IMR-90 (cell line): ENCODE measurements at regions not wholly inside any gene's neighbourhood (a gene's known extent, or its start where the extent isn't known, plus 50 kb on each side); places are given as distances from the start of the nearest gene placed in this dataset.
"Not testable (repeated sequence)": the region's sequence is repeated elsewhere in the genome, so short reads cannot be mapped to it uniquely, and the experiment has no call there.

Source experiments
- ATAC-seq: fragments of 200-7000 bp; cut with Tn5 transposase; 2 replicates; pipeline ENCODE4 v1.9.1; 2020; ENCODE audit warnings: low read depth, mild to moderate bottlenecking, moderate library complexity
- BruUV-seq: library from RNA; stranded (reverse); fragments of 400-500 nt; replicated peaks from 2 replicates; lab custom pipeline; 2021; lab: Mats Ljungman, UMichigan
- CTCF ChIA-PET: fragments of 300-600 bp; formaldehyde crosslinking; extraction: SDS; loops from one replicate; lab custom pipeline; 2021; ENCODE audit warnings: antibody characterized with exemption; lab: Yijun Ruan, JAX
- POLR2A ChIA-PET: fragments of 300-600 bp; sonication (Branson Sonifier 250); formaldehyde crosslinking; loops from one replicate; lab custom pipeline; 2022; ENCODE audit warnings: antibody characterized with exemption; ENCODE audit not compliant: unreplicated experiment; lab: Charles Lee
- DNase-seq: peaks from one replicate; pipeline ENCODE4 v3.0.0; 2013
- H2AFZ ChIP-seq: replicated peaks from 2 replicates; pipeline ENCODE3; 2013; ENCODE audit warnings: low read length, mild to moderate bottlenecking; ENCODE audit not compliant: poor library complexity
- H2AK5ac ChIP-seq: 2 replicates; pipeline ENCODE4 v1.6.1; 2013; ENCODE audit warnings: low read depth, low read length, inconsistent platforms
- H2AK9ac ChIP-seq: replicated peaks from 2 replicates; pipeline ENCODE3; 2013; ENCODE audit warnings: mild to moderate bottlenecking, low read depth, low read length, moderate library complexity; ENCODE audit not compliant: poor library complexity
- H2BK120ac ChIP-seq: 2 replicates; pipeline ENCODE4 v1.6.1; 2013; ENCODE audit warnings: low read depth, low read length, inconsistent platforms
- H2BK15ac ChIP-seq: 3 replicates; pipeline ENCODE4 v1.6.1; 2013; ENCODE audit warnings: low read depth, low read length, inconsistent platforms
- H2BK20ac ChIP-seq: 2 replicates; pipeline ENCODE4 v1.6.1; 2013; ENCODE audit warnings: low read depth, mild to moderate bottlenecking, inconsistent platforms, low read length, moderate library complexity
- H2BK5ac ChIP-seq: 2 replicates; pipeline ENCODE4 v1.6.1; 2013; ENCODE audit warnings: mild to moderate bottlenecking, low read depth, low read length, inconsistent platforms; ENCODE audit not compliant: poor library complexity, severe bottlenecking
- H3K14ac ChIP-seq: replicated peaks from 2 replicates; pipeline ENCODE4 v1.6.1; 2013; ENCODE audit warnings: low read depth, low read length, inconsistent platforms
- H3K18ac ChIP-seq: 2 replicates; pipeline ENCODE4 v1.6.1; 2013; ENCODE audit warnings: low read depth, low read length, control low read depth
- H3K23ac ChIP-seq: 2 replicates; pipeline ENCODE4 v1.6.1; 2013; ENCODE audit warnings: low read depth, low read length, inconsistent platforms
- H3K27ac ChIP-seq: 2 replicates; pipeline ENCODE4 v1.5.1; 2013; ENCODE audit warnings: mild to moderate bottlenecking, control low read depth, low read length; ENCODE audit not compliant: insufficient read depth
- H3K27me3 ChIP-seq: 2 replicates; pipeline ENCODE4 v1.6.1; 2013; ENCODE audit warnings: low read length; ENCODE audit not compliant: control insufficient read depth, insufficient read depth
- H3K36me3 ChIP-seq: 2 replicates; pipeline ENCODE4 v1.6.1; 2013; ENCODE audit warnings: low read length, mixed read lengths; ENCODE audit not compliant: control insufficient read depth, insufficient read depth
- H3K4ac ChIP-seq: 2 replicates; pipeline ENCODE4 v1.6.1; 2013; ENCODE audit warnings: low read depth, low read length, inconsistent platforms
- H3K4me1 ChIP-seq: 2 replicates; pipeline ENCODE4 v1.6.1; 2013; ENCODE audit warnings: low read length, mixed read lengths; ENCODE audit not compliant: control insufficient read depth, insufficient read depth
- H3K4me2 ChIP-seq: 2 replicates; pipeline ENCODE4 v1.6.1; 2013; ENCODE audit warnings: low read depth, mild to moderate bottlenecking, control low read depth, low read length, moderate library complexity
- H3K4me3 ChIP-seq: 2 replicates; pipeline ENCODE4 v1.5.1; 2013; ENCODE audit warnings: low read depth, mild to moderate bottlenecking, control low read depth, low read length, moderate library complexity; ENCODE audit not compliant: insufficient read depth
- H3K56ac ChIP-seq: 2 replicates; pipeline ENCODE4 v1.6.1; 2013; ENCODE audit warnings: low read length, inconsistent platforms; ENCODE audit not compliant: insufficient read depth; ENCODE audit errors: extremely low read depth
- H3K79me1 ChIP-seq, 2 experiments: 2 replicates each; pipeline ENCODE4 v1.6.1; 2013; ENCODE audit warnings: low read length in 2 of 2, inconsistent platforms in 1 of 2, low read depth in 1 of 2
- H3K9ac ChIP-seq: 2 replicates; pipeline ENCODE4 v1.6.1; 2013; ENCODE audit warnings: low read depth, low read length, control low read depth
- H3K9me1 ChIP-seq: 2 replicates; pipeline ENCODE4 v1.6.1; 2013; ENCODE audit warnings: low read length, inconsistent platforms; ENCODE audit not compliant: insufficient read depth
- H3K9me3 ChIP-seq: 2 replicates; pipeline ENCODE4 v1.6.1; 2013; ENCODE audit warnings: low read length; ENCODE audit not compliant: control insufficient read depth, insufficient read depth
- H4K20me1 ChIP-seq: 2 replicates; pipeline ENCODE4 v1.6.1; 2013; ENCODE audit warnings: low read length, inconsistent platforms; ENCODE audit not compliant: insufficient read depth
- H4K5ac ChIP-seq: 2 replicates; pipeline ENCODE4 v1.6.1; 2013; ENCODE audit warnings: mild to moderate bottlenecking, low read depth, low read length, control low read depth
- H4K8ac ChIP-seq, 2 experiments: 2 replicates each; pipeline ENCODE4 v1.6.1; 2013; ENCODE audit warnings: low read depth in 2 of 2, low read length in 2 of 2, control low read depth in 1 of 2, inconsistent platforms in 1 of 2
- H4K91ac ChIP-seq: 2 replicates; pipeline ENCODE4 v1.6.1; 2013; ENCODE audit warnings: low read depth, low read length, inconsistent platforms; ENCODE audit not compliant: insufficient read depth
- WGBS, 2 experiments: methylation state at CpG; one replicate each; pipeline versions ENCODE4 v1.1.5 to v1.1.7; 2013; ENCODE audit warnings: missing lambda C conversion rate in 2 of 2; ENCODE audit not compliant: insufficient read length in 1 of 2; ENCODE audit errors: extremely low coverage in 2 of 2; 5-methylcytosine and 5-hydroxymethylcytosine counted together
- dilution Hi-C: fragments of 300-500 bp; cut with HindIII; formaldehyde crosslinking; loops from one replicate; pipeline ENCODE4 v1.14.3; 2018; ENCODE audit warnings: low sequenced_read_pairs; ENCODE audit not compliant: unreplicated experiment
- in situ Hi-C: fragments of 300-500 bp; cut with MboI; formaldehyde crosslinking; loops from 3 replicates; pipeline ENCODE4 v1.14.3; 2019; ENCODE audit warnings: low sequenced_read_pairs, inconsistent platforms, mixed read lengths
- intact Hi-C: fragments of 100-400 bp; cut with micrococcal nuclease; formaldehyde crosslinking; loops from 2 replicates; pipeline ENCODE4 v1.10.0; 2022

DNA sequence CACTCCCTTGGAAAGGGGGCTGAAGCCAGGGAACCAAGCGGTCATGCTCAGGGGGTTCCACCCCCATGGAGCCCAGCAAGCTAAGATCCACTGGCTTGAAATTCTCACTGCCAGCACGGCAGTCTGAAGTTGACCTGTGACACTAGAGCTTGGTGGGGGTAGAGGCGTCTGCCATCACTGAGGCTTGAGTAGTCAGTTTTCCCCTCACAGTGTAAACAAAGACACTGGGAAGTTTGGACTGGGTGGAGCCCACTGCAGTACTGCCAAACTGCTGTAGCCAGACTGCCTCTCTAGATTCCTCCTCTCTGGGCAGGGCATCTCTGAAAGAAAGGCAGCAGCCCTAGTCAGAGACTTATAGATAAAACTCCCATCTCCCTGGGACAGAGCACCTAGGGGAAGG is 215.6 kb upstream of the USP24 start:
- peak overlapping the region; percentile 80 for H3K27ac ChIP-seq
- H3K79me1 ChIP-seq, H3K4me2 ChIP-seq, H3K9me3 ChIP-seq, intact Hi-C loops, H3K4me3 ChIP-seq, in situ Hi-C loops, H4K20me1 ChIP-seq, H3K36me3 ChIP-seq, H3K9ac ChIP-seq, BruUV-seq, CTCF ChIA-PET, H3K27me3 ChIP-seq, POLR2A ChIA-PET, dilution Hi-C loops: not testable (repeated sequence)
- H2AK5ac ChIP-seq, result peak overlapping the region; percentile 99
- peak overlapping the region; percentile 99 for H2BK5ac ChIP-seq
- peak overlapping the region; percentile 74 to 93 for H4K8ac ChIP-seq
- H3K9me1 ChIP-seq, result peaks cover 29% of the 10 kb centered on the region
- peak overlapping the region; percentile 100 for H3K4ac ChIP-seq
- peak overlapping the region; percentile 94; the same call in 1 of the 2 replicates for H3K56ac ChIP-seq
- peak overlapping the region; percentile 99 for H4K91ac ChIP-seq
- no CpG with 5 or more reads among the region's 3 CpGs for WGBS, 2 experiments
- H2BK15ac ChIP-seq, result peak overlapping the region; percentile 96; the same call in 2 of the 3 replicates
- peak overlapping the region; percentile 64 for H2AFZ ChIP-seq
- H3K18ac ChIP-seq, result peak overlapping the region; percentile 97
- peak overlapping the region; percentile 83 for H3K14ac ChIP-seq
- DNase-seq (peak; percentile 61), ATAC-seq (peak; percentile 17)
- peak overlapping the region; percentile 91 for H4K5ac ChIP-seq
- peaks cover 38% of the 10 kb centered on the region for H3K4me1 ChIP-seq
- peak overlapping the region; percentile 33 for H2AK9ac ChIP-seq
- peak overlapping the region; percentile 99 for H2BK20ac ChIP-seq
- peak overlapping the region; percentile 99 for H2BK120ac ChIP-seq
- H3K23ac ChIP-seq, result peak overlapping the region; percentile 93

DNA sequence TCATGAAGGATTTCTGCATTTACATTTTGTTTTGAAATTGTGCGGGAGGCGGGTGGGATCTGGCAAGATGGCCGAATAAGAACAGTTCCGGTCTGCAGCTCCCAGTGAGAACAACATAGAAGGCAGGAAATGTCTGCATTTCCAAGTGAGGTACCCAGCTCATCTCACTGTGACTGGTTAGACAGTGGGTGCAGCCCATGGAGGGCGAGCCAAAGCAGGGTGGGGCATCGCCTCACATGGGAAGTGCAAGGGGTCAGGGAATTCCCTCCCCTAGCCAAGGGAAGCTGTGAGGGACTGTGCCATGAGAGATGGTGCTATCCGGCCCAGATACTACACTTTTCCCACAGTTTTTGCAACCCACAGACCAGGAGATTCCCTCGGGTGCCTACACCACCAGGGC is 215.0 kb upstream of the USP24 start:
- H3K14ac ChIP-seq, result peak overlapping the region; percentile 98
- intact Hi-C loops, H3K4me3 ChIP-seq, in situ Hi-C loops, H3K27me3 ChIP-seq, H3K79me1 ChIP-seq, ATAC-seq, H3K36me3 ChIP-seq, dilution Hi-C loops, POLR2A ChIA-PET, H3K9me3 ChIP-seq, DNase-seq, H4K20me1 ChIP-seq, BruUV-seq, H3K4me2 ChIP-seq, CTCF ChIA-PET: not testable (repeated sequence)
- peak overlapping the region; percentile 99 for H2BK5ac ChIP-seq
- H3K9me1 ChIP-seq, result peaks cover 29% of the 10 kb centered on the region
- H2BK20ac ChIP-seq, result peak overlapping the region; percentile 99
- peak overlapping the region; percentile 99 for H2BK120ac ChIP-seq
- H2AFZ ChIP-seq, result peak overlapping the region; percentile 59
- peak overlapping the region; percentile 98 for H3K23ac ChIP-seq
- H2AK5ac ChIP-seq, result peak overlapping the region; percentile 99
- H4K8ac ChIP-seq, result peak overlapping the region; percentile 74 to 93
- H3K4ac ChIP-seq, result peak overlapping the region; percentile 100
- H3K4me1 ChIP-seq, result peaks cover 38% of the 10 kb centered on the region
- WGBS, 2 experiments, result 70% methylated on average over 2 of the region's 8 CpGs; no CpG with 5 or more reads in 1 of the 2 experiments
- peak overlapping the region; percentile 96; the same call in 2 of the 3 replicates for H2BK15ac ChIP-seq
- peak overlapping the region; percentile 97 for H2AK9ac ChIP-seq
- H3K27ac ChIP-seq, result peak overlapping the region; percentile 80
- peak overlapping the region; percentile 99 for H4K91ac ChIP-seq
- peak overlapping the region; percentile 97 for H3K18ac ChIP-seq
- 0 out of 2 replicates have a peak overlapping the region, but pooled peaks have one; percentile 18 for H3K9ac ChIP-seq
- peak overlapping the region; percentile 91 for H4K5ac ChIP-seq
- peak overlapping the region; percentile 94 for H3K56ac ChIP-seq
